Activated CD4-positive, alpha-beta T cell treated with anti-CD3 and anti-CD28 coated beads for 48 hours (primary cell): ENCODE measurements at regions not wholly inside any gene's neighbourhood (a gene's known extent, or its start where the extent isn't known, plus 50 kb on each side); places are given as distances from the start of the nearest gene placed in this dataset.
"Not testable (repeated sequence)": the region's sequence is repeated elsewhere in the genome, so short reads cannot be mapped to it uniquely, and the experiment has no call there.

ENCODE experiments used
- DNase-seq: peaks from one replicate; pipeline ENCODE4 v3.0.0-alpha.2; 2020

- no peak for DNase-seq
Measured at GRCh38 chr11:25633230-25633629, 698.7 kb upstream of the ANO3 start.

GRCh38 chr11:25649220-25649619 lies 682.7 kb upstream of the ANO3 start:
- DNase-seq = not testable (repeated sequence)

DNA sequence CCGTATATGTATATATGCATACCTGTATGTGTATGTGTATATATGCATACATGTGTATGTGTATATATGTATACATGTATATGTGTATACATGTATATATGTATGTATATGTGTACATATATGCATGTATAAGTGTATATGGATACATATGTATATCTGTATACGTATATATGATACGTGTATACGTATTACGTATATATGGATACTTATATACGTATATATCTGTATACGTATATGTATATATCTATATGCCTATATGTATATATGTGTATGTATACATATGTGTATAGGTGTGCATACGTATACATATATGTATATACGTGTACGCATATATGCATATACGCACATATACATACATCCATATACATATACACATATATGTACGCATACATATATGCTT lies 681.6 kb upstream of the ANO3 start:
- no peak for DNase-seq

DNA sequence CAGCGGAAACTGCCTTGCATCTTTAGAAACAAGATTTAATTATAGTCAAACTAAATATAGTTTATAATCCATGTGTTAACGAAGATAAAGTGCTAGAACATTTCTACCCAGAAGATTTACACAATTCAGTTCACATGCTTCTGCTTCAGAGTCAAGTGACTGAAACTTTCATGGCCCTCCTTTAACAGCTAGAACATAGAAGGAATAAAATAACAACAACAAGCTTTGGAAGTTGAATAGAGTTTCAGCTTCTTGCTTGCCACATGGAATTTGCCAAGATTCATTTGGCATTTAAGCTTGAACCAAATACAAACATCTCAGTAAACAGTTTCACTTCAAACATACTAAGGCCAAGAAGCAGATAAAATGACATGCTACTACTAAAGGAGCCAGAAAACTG lies 676.3 kb upstream of the ANO3 start:
- DNase-seq = no peak

GRCh38 chr11:25658916-25659315 lies 673.0 kb upstream of the ANO3 start:
- no peak for DNase-seq

- DNase-seq = no peak
Measured at GRCh38 chr11:25659706-25660105, 672.2 kb upstream of the ANO3 start.

DNA sequence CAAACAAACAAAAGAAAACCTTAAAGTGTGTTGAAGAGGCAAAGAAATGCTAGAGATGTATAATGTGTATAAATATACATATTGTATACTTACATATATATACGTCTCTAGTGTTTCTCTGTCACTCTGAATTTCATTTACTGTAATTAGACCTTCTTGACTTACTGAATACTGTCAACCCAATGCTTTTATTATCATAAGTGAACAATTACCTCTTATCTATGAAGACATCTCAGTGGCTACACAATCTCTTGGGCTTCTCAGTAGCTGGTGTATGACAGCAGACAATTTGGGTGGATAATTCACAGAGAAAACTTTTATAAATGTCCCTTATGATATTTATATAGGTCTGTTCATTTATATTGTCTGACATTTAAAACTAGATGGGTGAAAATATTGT lies 664.1 kb upstream of the ANO3 start:
- DNase-seq = no peak

- DNase-seq = no peak
Measured at GRCh38 chr11:25691959-25692358, 640.0 kb upstream of the ANO3 start.

GRCh38 chr11:25702417-25702816 lies 629.5 kb upstream of the ANO3 start:
- no peak for DNase-seq

GRCh38 chr11:25710975-25711374 lies 621.0 kb upstream of the ANO3 start:
- no peak for DNase-seq

GRCh38 chr11:25727944-25728343 lies 604.0 kb upstream of the ANO3 start:
- DNase-seq = no peak

- no peak for DNase-seq
Measured at GRCh38 chr11:25730230-25730629, 601.7 kb upstream of the ANO3 start.

DNA sequence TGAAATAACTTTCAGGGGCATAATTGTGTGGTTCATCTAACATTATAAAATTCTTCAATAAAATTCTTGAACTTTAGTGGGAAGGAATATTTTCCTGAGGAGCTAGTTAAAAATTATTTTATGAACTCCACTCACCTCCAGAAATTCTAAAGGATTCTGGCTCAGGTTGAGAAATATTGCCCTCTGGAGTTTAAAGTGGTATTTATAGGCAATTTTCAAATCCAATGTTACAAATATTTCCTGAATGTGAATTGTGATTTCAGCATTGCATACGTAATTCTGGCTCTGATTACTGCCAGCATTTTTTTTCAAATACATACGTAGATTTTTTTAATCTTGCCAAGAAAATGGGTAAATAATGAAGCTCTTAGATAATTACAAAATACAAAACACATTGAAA lies 598.2 kb upstream of the ANO3 start:
- DNase-seq = no peak

GRCh38 chr11:25734591-25735211 lies 597.2 kb upstream of the ANO3 start:
- DNase-seq = no peak

- DNase-seq = no peak
Measured at GRCh38 chr11:25737071-25737675, 594.8 kb upstream of the ANO3 start.

DNA sequence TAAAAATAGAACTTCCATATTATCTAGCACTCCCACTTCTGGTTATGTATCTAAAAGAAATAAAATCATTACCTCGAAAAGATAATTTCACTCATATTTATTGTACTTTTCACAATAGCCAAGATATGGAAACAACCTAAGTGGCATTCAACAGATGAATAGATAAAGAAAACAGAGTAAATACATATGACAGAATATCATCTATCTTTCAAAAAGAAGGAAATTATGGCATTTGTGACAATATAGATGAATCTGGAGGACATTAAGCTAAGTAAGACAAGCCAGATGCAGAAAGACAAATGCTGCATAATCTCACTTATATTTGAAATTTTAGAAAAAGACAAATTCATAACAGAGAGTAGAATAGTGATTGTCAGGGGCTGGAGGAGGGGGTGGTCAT lies 590.0 kb upstream of the ANO3 start:
- no peak for DNase-seq

DNA sequence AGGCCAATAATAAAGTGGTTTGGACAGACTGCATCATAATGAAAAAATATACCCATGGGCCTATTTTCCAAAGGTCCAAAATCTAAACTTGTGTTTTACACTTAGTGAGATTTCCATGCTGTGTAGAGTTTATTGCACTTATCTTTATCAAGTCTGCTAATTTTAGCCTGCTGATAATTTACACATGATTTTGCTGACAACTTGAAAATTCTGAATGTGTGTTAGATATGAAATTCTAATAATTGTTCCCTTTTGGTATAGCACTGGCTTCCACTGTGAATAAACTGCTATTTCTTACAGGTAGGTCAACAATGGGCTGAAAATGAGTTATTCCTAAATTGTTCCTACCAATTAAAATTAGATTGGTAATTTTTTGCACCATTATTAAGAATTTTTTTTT lies 589.1 kb upstream of the ANO3 start:
- no peak for DNase-seq

- no peak for DNase-seq
Measured at GRCh38 chr11:25755381-25755780, 576.5 kb upstream of the ANO3 start.

DNA sequence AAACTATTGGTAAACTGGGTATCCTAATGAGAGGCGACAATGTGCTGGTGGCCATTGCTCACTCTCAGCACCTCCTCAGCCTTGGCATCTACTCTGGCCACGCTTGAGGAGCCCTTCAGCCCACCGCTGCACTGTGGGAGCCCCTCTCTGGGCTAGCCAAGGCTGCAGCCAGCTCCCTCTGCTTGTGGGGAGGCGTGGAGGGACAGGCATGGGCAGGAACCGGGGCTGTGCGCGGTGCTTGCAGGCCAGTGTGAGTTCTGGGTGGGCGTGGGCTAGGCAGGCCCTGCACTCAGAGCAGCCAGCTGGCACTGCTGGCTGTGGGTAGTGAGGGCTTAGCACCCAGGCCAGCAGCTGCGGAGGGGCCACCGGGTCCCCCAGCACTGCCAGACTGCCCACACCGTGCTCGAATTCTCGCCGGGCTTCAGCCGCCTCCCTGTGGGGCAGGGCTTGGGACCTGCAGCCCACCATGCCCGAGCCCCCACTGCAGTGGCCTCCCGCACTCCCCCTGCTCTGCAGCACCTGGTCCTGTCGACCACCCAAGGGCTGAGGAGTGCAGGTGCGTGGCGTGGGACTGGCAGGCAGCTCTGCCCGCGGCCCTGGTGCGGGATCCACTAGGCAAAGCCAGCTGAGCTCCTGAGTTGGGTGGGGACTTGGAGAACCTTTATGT lies 575.9 kb upstream of the ANO3 start:
- no peak for DNase-seq

- no peak for DNase-seq
Measured at GRCh38 chr11:25758145-25758661, 573.7 kb upstream of the ANO3 start.

- DNase-seq = no peak
Measured at GRCh38 chr11:25766332-25767015, 565.5 kb upstream of the ANO3 start.

- no peak for DNase-seq
Measured at GRCh38 chr11:25769287-25769686, 562.6 kb upstream of the ANO3 start.

GRCh38 chr11:25771605-25772004 lies 560.3 kb upstream of the ANO3 start:
- DNase-seq = no peak

DNA sequence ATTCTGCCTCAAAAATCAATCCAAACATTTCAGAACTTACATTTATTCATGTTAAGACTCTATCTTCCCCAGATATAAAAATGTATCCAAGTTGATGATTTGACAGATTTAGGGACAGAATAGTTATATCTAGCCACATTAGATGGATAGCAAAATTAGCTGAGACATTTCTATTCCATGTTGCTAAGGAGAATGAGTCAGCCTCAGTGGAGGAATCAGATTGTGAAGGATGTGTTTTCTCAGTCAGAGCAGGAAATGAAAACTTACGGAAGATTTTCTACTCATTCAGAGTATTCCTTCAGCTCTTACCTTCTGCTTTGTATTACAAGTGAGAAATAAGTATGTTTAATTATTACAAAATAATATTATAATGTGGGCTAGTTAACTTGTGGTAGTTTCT lies 556.3 kb upstream of the ANO3 start:
- DNase-seq = no peak
